H54 (cell line): ENCODE measurements at regions not wholly inside any gene's neighbourhood (a gene's known extent, or its start where the extent isn't known, plus 50 kb on each side); places are given as distances from the start of the nearest gene placed in this dataset.

ENCODE experiments used
- DNase-seq: peaks from one replicate; pipeline ENCODE4 v3.0.0; 2011; ENCODE audit warnings: low spot score, mixed read lengths; ENCODE audit not compliant: insufficient read length
- FAIRE-seq: peaks from 3 replicates; lab custom pipeline; 2011; peaks lifted over from hg19 to GRCh38; lab: Jason Lieb, UNC
- POLR2A ChIP-seq: IDR thresholded peaks from 2 replicates; pipeline ENCODE4 v1.6.1; 2011; ENCODE audit warnings: low read depth, mild to moderate bottlenecking, low read length

GRCh38 chr15:62748196-62748595 is 294.4 kb upstream of the TPM1 start:
- FAIRE-seq (no peak), DNase-seq (no peak)
- TF ChIP-seq POLR2A = no peak

DNA sequence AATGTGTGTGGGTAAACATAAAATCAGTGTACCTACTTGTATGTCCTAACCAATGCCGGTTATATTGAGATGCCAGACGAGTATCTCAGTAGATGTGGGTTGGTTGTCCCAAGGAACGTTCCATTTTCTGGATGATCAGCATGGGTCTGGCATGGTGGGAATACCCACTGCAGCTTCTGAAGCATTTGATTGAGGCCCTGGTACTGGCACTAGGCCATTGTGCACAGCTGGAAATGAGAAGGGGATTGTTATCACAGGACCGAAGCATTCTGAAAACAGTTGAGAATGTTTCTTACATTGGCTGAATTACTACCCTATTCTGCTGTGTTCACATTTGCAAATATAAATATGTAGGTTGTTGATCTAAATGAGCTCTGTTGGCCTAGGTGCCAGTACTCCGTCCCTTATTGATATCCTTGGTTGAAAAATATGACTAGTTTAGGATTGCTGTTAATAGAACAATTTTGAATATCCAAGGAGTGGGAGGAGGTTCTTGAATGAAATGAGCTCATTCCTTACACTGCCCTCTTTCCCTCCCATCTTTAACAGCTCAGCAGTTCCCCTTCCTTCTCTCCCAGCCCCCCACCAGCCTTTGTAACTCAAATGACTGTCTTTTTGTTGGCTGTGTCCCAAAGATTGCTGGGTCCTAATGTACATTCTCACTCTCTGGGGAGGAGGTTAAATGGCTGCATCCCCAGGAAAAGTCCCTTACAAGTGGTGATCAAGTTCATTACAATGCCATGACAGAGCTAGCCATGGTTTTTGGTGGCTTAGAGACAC is 293.3 kb upstream of the TPM1 start:
- no peak for DNase-seq
- no peak for TF ChIP-seq POLR2A
- no peak for FAIRE-seq

DNA sequence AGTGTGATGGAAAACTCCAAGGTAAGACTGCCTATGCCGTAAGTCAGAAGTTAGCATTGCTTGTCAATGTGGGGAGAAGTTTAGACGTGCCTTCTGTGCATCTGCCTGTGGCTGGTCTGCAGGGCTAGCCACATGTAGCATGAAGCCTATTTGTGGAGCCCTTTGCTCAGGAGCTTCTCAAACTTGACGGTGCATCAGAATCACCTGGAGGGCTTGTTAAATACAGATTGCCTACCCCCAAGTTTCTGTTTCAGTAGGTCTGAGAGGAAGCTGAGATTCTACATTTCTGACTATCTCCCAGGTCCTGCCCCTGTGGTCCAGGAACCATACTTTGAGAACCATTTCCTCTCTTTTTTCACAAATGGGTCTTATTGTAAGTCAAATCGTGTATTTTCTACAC is 292.1 kb upstream of the TPM1 start:
- DNase-seq (no peak), FAIRE-seq (no peak)
- no peak for TF ChIP-seq POLR2A

DNA sequence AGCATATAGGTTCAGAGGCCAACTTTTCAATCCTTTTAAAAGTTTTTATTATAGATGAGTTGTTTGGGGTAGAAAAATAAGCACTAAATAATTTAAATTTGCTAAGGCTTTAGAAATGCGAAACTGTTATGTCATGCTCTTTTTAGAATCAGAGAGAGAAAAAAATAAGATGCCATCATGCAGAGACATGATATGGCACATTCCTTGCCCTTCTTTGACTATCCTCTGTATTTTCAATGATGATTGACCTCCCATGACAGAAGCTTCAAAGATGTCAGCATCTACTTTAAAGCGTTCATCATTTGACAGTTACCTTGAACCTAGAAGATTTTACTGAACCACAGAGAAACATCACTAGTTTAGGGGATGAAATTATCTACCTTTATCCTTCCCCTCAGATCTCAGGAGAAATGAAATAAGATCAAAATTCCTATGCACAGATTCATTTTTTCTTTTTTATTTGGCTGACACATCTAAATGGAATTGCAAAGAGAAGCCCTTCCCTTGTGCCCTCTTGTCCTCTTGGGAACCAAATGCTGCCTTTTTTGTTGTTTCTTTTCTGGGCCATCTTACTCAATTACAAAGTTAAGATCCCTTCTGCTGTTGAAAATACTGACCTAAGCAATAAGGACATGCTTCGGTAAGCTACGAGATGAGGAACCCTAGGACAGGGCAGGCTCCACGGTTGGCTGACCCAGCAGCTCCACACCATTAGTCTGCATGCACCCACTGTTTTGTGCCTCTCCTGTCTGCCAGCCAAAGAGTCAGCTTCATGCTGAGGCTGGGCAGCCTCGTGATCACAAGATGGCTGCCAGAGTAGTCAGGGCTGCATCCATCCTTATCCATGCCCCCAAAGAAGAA is 289.7 kb upstream of the TPM1 start:
- no peak for DNase-seq
- FAIRE-seq = no peak
- no peak for TF ChIP-seq POLR2A

DNA sequence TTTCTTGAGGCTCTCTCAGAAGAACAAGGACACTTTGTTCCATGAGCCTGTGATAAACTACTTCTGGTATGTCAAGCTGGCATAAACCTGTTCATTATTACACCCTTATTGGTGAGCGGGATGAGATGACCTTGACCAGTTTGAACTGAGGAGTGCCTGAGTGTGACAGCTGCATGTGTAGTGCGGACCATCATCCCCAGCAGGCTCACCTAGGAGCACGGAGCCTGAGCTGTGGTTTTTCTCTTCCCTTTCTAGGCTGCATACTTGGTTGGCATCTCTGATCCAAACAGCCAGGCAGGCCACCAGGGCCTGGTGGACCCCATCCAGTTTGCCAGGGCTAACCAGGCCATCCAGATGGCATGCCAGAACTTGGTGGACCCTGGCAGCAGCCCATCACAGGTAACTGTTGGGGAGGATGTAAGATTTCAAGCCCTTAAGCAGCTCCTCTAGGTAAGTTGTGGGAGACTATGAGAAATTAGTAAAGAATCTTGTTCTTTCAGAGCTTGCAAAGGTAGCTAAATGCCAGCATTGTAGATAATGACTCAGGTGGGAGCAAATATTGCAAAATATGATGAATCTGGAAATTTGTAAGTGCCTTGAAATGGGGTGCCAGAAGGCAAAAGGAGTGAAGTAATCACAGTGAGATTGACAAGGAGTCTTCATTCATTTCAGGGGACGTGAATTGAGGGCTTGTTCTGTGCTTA is 288.9 kb upstream of the TPM1 start:
- TF ChIP-seq POLR2A = no peak
- DNase-seq (no peak), FAIRE-seq (no peak)

- no peak for TF ChIP-seq POLR2A
- DNase-seq = no peak
- FAIRE-seq = no peak
These were observed 286.1 kb upstream of the TPM1 start for GRCh38 chr15:62756326-62756994.

DNA sequence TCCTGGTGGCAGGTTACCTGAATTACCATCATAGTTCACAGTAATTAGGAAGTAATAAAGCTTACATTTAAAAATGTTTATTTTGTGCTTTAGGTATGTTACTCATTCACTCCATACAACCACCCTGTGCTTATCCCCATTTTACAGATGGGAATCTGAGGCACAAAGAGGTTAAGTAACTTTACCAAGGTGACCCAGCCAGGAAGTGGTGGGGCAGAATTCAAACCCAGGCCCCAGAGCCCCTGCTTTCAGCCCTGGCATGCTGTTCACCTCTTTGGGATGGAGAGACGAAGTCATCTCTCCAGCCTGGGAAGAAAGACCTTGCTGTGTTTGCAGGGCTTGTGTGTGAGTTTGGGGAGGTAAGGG is 285.6 kb upstream of the TPM1 start:
- DNase-seq (no peak), FAIRE-seq (no peak)
- TF ChIP-seq POLR2A = no peak

GRCh38 chr15:62757535-62757934 is 285.0 kb upstream of the TPM1 start:
- DNase-seq (no peak), FAIRE-seq (no peak)
- no peak for TF ChIP-seq POLR2A

- DNase-seq (peak; percentile 47), FAIRE-seq (no peak)
- TF ChIP-seq POLR2A = no peak
These were observed 284.2 kb upstream of the TPM1 start for GRCh38 chr15:62758126-62758951.

DNA sequence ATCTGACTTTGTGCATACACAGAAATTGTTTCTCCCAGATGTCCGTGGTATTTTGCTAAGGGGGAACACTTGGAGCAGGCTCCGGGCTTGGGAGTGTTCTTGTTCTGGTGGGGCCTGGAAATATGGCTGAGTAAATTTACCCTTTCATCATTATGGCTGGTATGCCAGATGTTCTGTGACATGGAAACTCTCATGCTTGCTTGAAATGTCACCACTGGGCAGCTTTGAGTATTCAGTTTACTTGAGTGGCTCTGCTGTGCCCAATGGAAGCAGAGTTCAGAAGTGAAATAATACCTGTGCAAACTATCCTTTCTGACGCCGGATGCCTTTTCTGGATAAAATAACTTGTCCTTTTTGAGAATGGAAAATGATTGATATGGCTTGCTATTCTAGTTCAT is 283.6 kb upstream of the TPM1 start:
- FAIRE-seq (no peak), DNase-seq (no peak)
- TF ChIP-seq POLR2A = no peak

DNA sequence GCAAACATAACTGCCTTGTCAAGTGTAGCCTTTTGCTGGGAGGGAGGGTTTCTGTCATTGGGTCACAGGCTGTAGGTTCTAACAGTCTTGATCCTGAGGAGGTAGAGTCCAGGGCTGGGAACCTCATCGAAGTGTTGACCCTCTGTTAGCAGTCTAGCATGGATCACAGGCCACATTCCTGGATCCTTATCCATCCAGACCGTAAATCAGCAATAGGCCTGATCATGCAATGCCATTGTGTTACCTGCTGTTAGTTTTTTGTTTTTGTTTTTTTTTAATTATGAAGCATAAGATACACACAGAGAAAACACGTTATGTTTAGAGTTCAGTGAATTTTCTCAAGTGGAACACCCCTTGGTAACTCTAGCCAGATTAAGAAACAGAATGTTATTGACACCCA is 282.0 kb upstream of the TPM1 start:
- DNase-seq = no peak
- FAIRE-seq = no peak
- TF ChIP-seq POLR2A = no peak

- FAIRE-seq = no peak
These were observed 276.6 kb upstream of the TPM1 start for GRCh38 chr15:62765916-62766315.

DNA sequence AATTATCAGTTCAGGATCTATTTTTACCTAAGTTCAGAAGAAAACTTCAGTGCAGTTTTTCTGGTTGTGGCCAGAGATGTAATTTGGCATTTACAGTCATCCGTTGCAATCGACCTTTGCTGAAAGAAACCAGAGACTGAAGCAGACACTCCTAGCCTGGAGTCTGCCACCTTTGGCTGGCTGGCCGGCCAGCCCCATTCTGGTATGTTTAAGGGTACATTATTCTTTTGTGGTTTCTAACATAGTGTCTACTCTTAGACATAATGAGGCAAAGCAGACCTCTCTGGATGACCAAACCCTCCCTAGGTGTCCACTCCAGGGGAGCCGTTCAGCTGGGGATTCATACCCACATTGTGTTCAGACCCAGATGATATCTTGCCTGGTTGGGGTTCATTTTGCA is 275.9 kb upstream of the TPM1 start:
- no peak for TF ChIP-seq POLR2A
- FAIRE-seq = no peak
- no peak for DNase-seq

More at GRCh38 chr15:62765916-62766315, 276.6 kb upstream of the TPM1 start:
- no peak for TF ChIP-seq POLR2A
- DNase-seq = no peak

DNA sequence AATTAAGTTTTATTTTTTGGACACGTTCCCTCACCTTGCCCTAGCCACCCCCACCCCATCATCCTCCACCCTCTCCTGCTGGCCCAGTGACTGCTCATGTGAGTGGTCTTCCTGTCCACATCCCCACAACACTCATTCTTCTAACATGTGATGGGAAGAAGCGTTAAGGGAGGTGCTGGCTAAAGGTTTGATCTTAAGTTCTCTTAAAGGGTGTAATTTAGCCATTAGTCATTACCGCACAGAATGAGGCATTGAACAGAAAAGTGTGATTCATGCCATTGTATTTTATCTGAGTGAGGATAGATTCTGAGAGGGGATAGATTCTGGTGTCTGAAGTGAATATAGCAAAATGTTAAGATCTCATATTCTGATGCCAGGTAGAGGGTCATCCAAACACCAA is 272.9 kb upstream of the TPM1 start:
- no peak for TF ChIP-seq POLR2A

More for the DNA sequence above, 272.9 kb upstream of the TPM1 start:
- DNase-seq (peak; percentile 30), FAIRE-seq (peak; percentile 53)
